HCT116 (cell line): ENCODE measurements at regions not wholly inside any gene's neighbourhood (a gene's known extent, or its start where the extent isn't known, plus 50 kb on each side); places are given as distances from the start of the nearest gene placed in this dataset.

ENCODE experiments used
- EGR1 ChIP-seq: IDR thresholded peaks from 2 replicates; pipeline ENCODE4 v1.6.1; 2012; ENCODE audit warnings: low read depth
- EZH2 ChIP-seq: fragments of 200-600 bp; sonication (generic); IDR thresholded peaks from 2 replicates; pipeline ENCODE4 v1.6.1; 2017; ENCODE audit warnings: antibody characterized with exemption, mixed run types
- FOSL1 ChIP-seq: IDR thresholded peaks from 2 replicates; pipeline ENCODE4 v1.6.1; 2012; ENCODE audit warnings: low read depth
- POLR2AphosphoS5 ChIP-seq: IDR thresholded peaks from 2 replicates; pipeline ENCODE4 v1.6.1; 2011; ENCODE audit warnings: mild to moderate bottlenecking, low read depth, low read length, moderate library complexity
- RAD21 ChIP-seq: IDR thresholded peaks from 2 replicates; pipeline ENCODE4 v1.6.1; 2012; ENCODE audit warnings: low read depth, mild to moderate bottlenecking
- SIN3A ChIP-seq: IDR thresholded peaks from 2 replicates; pipeline ENCODE4 v1.6.1; 2012; ENCODE audit warnings: low read depth
- SP1 ChIP-seq: IDR thresholded peaks from 2 replicates; pipeline ENCODE4 v1.6.1; 2012; ENCODE audit warnings: low read depth
- YY1 ChIP-seq: IDR thresholded peaks from 2 replicates; pipeline ENCODE4 v1.6.1; 2011; ENCODE audit warnings: low read length, low read depth, moderate library complexity, mild to moderate bottlenecking; ENCODE audit not compliant: insufficient replicate concordance; ENCODE audit errors: extremely low read depth
- TF ChIP-seq, protein P1 (sequence below): IDR thresholded peaks from 2 replicates; pipeline ENCODE4 v1.6.1; 2011; ENCODE audit warnings: mild to moderate bottlenecking, low read length, moderate library complexity; ENCODE audit not compliant: insufficient replicate concordance; ENCODE audit errors: extremely low read depth
- TF ChIP-seq, protein P2 (sequence below), 3 experiments: fragments of 200-600 bp in 1 of 3; sonication (generic) in 1 of 3; IDR thresholded peaks in 2 of 3; conservative IDR thresholded peaks in 1 of 3; 2 replicates each; pipeline ENCODE4 v1.5.1; 2012 to 2017; ENCODE audit warnings: low read depth in 2 of 3, low read length in 2 of 3, antibody characterized with exemption in 1 of 3, borderline replicate concordance in 1 of 3, control low read depth in 1 of 3, mild to moderate bottlenecking in 1 of 3, mixed read lengths in 1 of 3, mixed run types in 1 of 3, moderate library complexity in 1 of 3; ENCODE audit not compliant: insufficient read depth in 1 of 3
- TF ChIP-seq, protein P3 (sequence below): IDR thresholded peaks from 2 replicates; pipeline ENCODE4 v1.6.1; 2012

DNA sequence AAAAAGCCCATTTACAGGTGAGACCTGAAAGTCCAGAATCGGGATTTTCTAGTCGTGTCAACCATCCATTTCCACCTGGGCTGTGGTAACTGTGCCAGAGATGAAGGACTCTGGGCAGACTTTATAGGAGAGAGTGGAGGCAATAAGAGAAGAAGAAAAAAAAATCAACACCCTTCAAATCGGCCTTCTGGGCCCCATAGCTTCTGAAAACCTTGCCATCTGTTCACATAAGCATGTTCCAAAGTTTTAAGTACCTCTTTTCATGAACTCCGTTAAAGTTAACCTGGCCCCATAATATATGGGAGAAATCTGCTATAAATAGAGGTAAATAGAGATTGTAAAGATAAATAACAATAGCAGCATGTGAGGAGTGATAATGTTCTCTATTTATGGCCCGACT is 470.5 kb downstream of the MIAT start (continued):
- TF ChIP-seq, protein P1, sequence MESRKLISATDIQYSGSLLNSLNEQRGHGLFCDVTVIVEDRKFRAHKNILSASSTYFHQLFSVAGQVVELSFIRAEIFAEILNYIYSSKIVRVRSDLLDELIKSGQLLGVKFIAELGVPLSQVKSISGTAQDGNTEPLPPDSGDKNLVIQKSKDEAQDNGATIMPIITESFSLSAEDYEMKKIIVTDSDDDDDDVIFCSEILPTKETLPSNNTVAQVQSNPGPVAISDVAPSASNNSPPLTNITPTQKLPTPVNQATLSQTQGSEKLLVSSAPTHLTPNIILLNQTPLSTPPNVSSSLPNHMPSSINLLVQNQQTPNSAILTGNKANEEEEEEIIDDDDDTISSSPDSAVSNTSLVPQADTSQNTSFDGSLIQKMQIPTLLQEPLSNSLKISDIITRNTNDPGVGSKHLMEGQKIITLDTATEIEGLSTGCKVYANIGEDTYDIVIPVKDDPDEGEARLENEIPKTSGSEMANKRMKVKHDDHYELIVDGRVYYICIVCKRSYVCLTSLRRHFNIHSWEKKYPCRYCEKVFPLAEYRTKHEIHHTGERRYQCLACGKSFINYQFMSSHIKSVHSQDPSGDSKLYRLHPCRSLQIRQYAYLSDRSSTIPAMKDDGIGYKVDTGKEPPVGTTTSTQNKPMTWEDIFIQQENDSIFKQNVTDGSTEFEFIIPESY, result no peak
- TF ChIP-seq, protein P2, sequence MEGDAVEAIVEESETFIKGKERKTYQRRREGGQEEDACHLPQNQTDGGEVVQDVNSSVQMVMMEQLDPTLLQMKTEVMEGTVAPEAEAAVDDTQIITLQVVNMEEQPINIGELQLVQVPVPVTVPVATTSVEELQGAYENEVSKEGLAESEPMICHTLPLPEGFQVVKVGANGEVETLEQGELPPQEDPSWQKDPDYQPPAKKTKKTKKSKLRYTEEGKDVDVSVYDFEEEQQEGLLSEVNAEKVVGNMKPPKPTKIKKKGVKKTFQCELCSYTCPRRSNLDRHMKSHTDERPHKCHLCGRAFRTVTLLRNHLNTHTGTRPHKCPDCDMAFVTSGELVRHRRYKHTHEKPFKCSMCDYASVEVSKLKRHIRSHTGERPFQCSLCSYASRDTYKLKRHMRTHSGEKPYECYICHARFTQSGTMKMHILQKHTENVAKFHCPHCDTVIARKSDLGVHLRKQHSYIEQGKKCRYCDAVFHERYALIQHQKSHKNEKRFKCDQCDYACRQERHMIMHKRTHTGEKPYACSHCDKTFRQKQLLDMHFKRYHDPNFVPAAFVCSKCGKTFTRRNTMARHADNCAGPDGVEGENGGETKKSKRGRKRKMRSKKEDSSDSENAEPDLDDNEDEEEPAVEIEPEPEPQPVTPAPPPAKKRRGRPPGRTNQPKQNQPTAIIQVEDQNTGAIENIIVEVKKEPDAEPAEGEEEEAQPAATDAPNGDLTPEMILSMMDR (IDR thresholded peaks at IDR 0.05 in 2 of 3, conservative IDR thresholded peaks at IDR 0.05 in 1 of 3; ENCODE audit: borderline replicate concordance in 1 of 3, insufficient read depth in 1 of 3, low read depth in 2 of 3, low read length in 2 of 3), result no peak
- TF ChIP-seq, protein P3, sequence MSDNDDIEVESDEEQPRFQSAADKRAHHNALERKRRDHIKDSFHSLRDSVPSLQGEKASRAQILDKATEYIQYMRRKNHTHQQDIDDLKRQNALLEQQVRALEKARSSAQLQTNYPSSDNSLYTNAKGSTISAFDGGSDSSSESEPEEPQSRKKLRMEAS, result no peak
- TF ChIP-seq FOSL1, result no peak
- TF ChIP-seq RAD21, result no peak
- no peak for TF ChIP-seq YY1
- no peak for TF ChIP-seq SP1
- no peak for TF ChIP-seq EZH2
- TF ChIP-seq POLR2AphosphoS5, result no peak
- TF ChIP-seq SIN3A, result no peak
- TF ChIP-seq EGR1, result no peak
